Stimulated activated CD8-positive, alpha-beta memory T cell treated with anti-CD3 and anti-CD28 coated beads, Interleukin-7, amount 100 ng/mL, for 48 hours (primary cell): ENCODE measurements at regions not wholly inside any gene's neighbourhood (a gene's known extent, or its start where the extent isn't known, plus 50 kb on each side); places are given as distances from the start of the nearest gene placed in this dataset.

Experiments used
- DNase-seq, 2 donors: peaks; one replicate each; pipeline ENCODE4 v3.0.0-alpha.2; 2020; ENCODE audit warnings: low read depth in 1 of 2; ENCODE audit errors: extremely low read depth in 1 of 2

- DNase-seq: no peak
Measured at GRCh38 chr5:6176102-6176693, 202.1 kb downstream of the MED10 start.

- DNase-seq: no peak
Measured at GRCh38 chr5:6175172-6175854, 203.0 kb downstream of the MED10 start.

- DNase-seq: no peak
Measured at GRCh38 chr5:6169660-6170059, 208.7 kb downstream of the MED10 start.

GRCh38 chr5:6166698-6167394 lies 211.5 kb downstream of the MED10 start:
- no peak for DNase-seq

GRCh38 chr5:6163913-6164312 lies 214.4 kb downstream of the MED10 start:
- DNase-seq: no peak

GRCh38 chr5:6162175-6162574 lies 216.2 kb downstream of the MED10 start:
- DNase-seq: no peak

GRCh38 chr5:6161257-6161656 lies 217.1 kb downstream of the MED10 start:
- DNase-seq: no peak

- DNase-seq: no peak
Measured at GRCh38 chr5:6159832-6160430, 218.4 kb downstream of the MED10 start.

GRCh38 chr5:6158974-6159831 lies 219.1 kb downstream of the MED10 start:
- no peak for DNase-seq

- no peak for DNase-seq
Measured at GRCh38 chr5:6154216-6154615, 224.1 kb downstream of the MED10 start.

GRCh38 chr5:6146271-6146670 lies 232.1 kb downstream of the MED10 start:
- no peak for DNase-seq

GRCh38 chr5:6145616-6146237 lies 232.6 kb downstream of the MED10 start:
- no peak for DNase-seq

- no peak for DNase-seq
Measured at GRCh38 chr5:6143523-6143922, 234.8 kb downstream of the MED10 start.

- no peak for DNase-seq
Measured at GRCh38 chr5:6142353-6142752, 236.0 kb downstream of the MED10 start.

GRCh38 chr5:6140219-6140618 lies 238.1 kb downstream of the MED10 start:
- DNase-seq: no peak

GRCh38 chr5:6135977-6136376 lies 242.4 kb downstream of the MED10 start:
- DNase-seq: no peak

- DNase-seq: no peak
Measured at GRCh38 chr5:6134281-6134680, 244.1 kb downstream of the MED10 start.

GRCh38 chr5:6125781-6126180 lies 252.6 kb downstream of the MED10 start:
- DNase-seq: no peak

- no peak for DNase-seq
Measured at GRCh38 chr5:6118691-6119090, 259.7 kb downstream of the MED10 start.

GRCh38 chr5:6117212-6117611 lies 261.1 kb downstream of the MED10 start:
- no peak for DNase-seq
